ENCODE measurements at regions not wholly inside any gene's neighbourhood (a gene's known extent, or its start where the extent isn't known, plus 50 kb on each side); places are given as distances from the start of the nearest gene placed in this dataset.

GRCh38 chr10:58956926-58957325 lies 219.5 kb upstream of the PHYHIPL start:
- TF ChIP-seq CTCF (IDR thresholded peaks at IDR 0.05): no peak
- TF ChIP-seq POLR2A (IDR thresholded peaks at IDR 0.05): no peak

All from testis (tissue), 2 donors.